HPDE6-E6E7 (cell line): ENCODE measurements at regions not wholly inside any gene's neighbourhood (a gene's known extent, or its start where the extent isn't known, plus 50 kb on each side); places are given as distances from the start of the nearest gene placed in this dataset.

Source experiments
- DNase-seq: peaks from one replicate; pipeline ENCODE4 v3.0.0; 2011; ENCODE audit warnings: missing footprints; ENCODE audit errors: extremely low spot score

DNA sequence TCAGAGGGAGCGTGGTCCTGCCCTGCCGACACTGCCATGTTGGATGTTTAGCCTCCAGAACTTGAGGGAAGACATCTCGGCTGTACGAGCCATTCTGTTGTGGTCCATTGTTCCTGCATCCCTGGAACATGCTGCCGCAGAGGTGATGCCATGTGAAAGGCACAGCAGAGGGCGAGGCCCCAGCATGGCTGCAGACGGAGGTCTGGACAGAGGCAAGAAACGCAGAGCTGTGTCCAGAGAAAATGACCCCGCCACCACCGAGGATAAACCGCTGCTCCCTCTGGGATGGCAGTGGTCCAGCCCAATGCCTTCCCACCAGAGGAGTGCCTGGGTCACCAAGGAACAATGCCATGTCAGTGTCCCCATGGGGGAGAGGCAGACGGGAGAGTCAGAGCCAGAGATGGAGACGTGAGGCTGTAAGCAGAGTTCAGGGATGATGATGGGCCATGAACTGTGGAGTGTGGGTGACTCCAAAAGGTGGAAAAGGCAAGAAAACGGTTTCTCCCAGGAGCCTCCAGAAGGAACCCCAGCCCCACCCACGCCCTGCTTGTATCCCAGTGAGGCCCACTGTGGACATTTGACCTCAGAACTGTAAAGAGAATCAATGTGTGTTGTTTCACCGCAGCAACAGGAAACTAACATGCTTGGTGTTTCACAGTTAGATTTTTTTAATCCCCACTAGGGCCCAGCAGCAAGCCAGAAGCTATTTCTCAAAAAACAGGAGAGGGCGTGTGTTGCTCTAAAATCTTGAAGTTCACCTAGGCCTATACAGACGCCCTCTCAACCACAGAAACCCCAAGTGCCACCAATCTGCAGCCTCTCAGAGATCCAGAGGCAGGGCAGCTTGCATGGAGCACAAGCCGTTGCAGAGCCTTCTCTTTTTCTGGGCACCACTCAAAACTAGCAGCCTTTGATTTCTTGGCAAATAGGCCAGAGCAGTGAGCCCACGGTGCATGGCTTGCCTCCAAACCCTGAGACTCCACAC, 1422.9 kb downstream of the TBC1D22A start:
- no peak for DNase-seq

DNA sequence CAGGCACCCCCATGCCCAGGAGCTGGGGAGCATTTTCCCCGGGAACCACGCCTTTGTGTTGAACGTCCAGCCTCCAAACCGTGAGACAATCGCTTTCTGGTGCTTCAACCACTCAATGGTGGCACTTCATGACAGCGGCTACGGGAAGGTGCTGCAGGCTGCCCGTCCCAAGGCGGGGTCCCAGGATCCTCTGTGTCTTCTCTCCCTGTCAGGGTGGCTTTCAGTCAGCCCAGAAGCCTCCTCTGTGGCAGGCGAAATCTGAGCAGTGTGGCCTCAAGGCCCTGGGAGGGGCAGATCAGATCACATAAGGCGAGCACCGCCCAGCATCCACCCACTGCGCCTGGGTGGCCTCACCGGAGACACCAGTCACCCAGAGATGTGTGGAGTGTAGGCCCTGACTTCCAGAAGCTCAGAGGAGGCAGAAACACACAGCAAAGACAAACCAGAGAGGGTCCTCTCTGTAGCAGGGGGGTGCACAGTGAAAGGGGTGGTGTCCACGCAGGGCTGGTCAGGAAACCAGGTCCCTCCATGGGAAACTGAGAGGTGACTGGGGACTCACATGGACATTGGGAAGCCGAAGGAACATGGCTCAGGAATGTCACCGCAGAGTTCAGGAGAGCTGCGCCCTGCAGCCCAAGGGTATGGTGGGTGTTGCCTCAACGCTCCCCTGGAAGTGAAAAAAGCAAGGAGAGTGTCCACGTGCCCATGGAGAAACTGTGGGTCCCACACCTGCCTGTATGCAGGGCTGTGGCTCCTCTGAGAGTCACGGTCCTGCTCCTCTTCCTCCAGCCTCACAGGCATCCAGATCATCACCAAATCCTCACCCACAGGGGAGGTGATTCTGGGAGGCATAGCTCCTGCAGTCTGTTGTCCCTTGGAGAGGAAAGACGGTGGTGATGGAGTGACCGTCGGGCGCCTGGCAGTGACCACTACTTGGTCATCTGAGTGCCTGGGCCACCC, 1420.7 kb downstream of the TBC1D22A start:
- DNase-seq: no peak

DNA sequence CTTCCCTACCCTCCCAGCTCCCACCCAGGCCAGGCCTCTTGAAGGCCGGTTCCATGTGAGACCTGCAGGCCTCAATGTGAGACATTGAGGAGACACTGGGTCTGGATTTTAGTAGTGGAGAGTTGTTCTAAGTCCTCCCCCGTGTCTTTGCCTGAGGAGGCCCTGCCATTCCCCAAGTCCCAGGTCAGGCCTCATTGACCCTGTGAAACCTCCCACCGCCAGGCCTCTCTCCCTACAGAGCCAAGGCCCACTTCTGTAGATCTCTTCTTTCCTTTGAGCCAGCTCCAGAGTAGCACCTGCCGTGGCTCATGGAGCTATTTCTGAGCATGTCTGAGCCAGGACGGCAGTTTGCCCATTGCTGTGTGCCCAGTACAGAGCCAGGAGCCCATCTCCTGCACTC, 1419.6 kb downstream of the TBC1D22A start:
- no peak for DNase-seq

DNA sequence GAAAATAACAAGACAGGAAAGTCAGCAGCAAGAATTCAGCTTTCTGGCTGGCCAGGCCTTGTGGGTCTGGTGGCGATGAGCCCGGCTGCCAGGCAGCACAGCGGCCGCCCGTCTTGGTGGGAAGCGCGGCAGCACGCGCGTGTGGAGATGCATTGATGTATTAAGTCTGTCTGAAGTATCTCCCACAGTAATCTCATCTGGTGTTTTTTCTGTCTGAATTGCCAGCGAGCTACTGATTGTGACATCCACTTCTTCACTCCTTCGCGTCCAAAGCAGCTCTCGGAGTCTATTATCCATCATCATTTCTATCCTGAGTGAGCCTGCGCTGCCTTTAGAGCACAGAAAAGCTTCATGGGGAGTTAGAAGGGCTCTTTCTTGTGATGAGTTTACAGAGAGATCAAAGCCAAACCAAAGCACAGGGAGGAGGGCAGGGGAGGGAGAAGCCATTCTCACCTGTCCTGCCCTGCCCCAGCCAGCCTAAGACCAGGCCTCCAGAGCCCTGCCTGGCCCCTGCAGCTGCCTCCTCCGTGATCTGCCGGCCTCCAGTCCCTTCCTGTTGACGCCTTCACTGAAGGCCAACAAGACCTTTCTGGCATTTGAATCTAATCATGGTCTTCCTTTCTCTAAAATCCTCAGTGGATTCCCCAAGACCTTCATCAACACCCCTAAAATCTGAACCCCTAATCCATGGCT, 1419.0 kb downstream of the TBC1D22A start:
- no peak for DNase-seq

DNA sequence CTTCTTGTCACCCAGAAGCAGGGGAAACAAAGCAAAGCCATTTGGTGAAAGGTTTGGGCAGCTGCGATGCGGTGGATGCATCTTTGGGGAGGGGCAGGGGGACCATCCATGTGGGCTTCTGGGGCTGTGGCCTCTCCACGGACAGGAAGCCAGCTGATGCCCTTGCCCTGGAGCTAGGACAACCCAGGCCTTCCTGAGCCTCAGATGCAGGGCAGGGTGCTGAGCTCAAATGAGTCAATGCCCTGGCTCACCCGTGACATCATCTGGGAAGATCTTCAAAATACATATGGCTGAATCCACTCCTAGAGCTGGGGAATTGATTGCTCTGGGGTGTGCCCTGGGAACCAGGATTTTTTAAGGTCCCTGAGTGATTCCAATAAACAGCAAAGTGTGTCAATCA, 1418.2 kb downstream of the TBC1D22A start:
- no peak for DNase-seq

DNA sequence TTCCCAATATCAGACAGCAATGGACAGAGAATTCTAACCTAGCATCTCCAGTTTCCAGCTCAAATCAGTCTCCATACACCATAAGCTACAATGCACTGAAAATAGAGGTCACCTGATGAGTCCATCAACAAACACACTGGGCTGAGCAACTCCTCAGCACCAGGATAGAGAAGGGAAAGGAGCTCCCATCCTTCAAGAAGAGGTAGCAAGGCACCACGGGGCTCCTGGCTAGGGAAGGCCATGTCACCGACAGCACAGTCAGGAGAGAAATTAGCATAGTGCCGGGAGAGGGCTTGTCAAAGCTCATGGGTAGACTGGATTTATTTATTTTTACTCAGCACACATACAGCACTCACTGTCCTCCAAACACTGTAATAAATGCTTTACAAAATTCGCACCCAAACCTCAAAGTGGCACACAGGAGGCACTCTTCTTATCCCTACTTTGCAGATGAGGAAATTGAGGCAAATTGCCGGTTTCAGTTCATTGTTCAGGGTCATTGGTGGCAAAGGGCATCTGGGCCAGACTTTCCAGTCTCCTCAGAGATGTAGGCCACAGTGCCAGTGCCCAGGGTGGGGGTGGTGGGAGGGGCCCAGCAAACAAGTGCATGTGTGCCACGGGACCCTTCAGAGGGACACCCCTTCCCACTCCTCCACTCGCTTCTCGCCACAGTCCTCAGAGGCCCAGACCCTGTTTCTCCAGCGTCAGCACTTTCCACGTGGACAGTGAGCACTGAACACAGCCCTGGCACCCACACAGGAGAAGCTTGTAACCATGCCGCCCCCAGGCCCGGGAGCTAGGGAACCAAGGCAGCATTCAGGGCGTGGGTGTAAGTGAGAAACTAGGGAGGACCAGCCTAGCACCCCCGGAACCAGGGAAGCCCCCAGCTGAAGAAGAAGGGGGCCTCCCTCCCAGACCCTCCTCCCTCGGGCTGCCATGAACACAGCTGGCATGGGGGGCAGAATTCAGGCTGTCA, 1417.4 kb downstream of the TBC1D22A start:
- DNase-seq: no peak

DNA sequence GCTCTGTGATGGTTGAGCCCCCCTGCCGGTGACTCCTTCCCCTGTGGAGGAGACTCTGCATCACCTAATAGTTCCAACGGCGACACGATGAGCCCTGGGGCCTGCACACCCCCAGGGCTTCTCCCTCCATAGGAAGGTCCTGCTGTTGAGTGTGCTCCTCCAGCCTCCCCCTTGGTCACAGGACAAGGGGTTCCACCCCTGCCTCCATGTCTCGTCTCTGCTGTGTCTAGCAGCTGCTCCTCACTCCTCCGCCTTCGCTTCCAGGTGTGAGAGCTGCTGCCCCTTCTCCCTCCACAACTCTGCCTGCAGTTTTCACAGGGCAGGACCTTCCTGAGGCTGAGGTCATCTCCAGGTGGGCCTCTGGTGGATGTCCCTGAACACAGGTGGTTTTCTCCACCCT, 1416.1 kb downstream of the TBC1D22A start:
- no peak for DNase-seq

DNA sequence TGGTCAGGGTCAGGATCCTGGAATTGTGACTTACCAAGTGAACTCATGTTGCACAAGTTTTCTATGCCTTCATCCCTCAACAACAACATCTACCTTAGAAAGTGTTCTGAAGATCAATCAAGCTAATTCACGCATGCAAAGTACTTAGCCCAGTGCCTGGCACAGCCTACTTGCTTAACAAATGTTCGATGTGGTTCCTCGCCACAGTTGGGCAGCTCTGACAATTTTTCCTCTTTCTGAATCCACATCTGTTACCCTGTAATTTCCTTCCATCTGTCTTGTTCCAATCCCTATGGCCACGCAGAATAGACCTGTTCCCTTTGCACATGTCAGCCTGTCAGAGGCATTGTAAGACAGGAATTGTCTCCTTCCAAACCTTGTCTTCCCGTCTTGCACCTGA, 1415.2 kb downstream of the TBC1D22A start:
- no peak for DNase-seq

DNA sequence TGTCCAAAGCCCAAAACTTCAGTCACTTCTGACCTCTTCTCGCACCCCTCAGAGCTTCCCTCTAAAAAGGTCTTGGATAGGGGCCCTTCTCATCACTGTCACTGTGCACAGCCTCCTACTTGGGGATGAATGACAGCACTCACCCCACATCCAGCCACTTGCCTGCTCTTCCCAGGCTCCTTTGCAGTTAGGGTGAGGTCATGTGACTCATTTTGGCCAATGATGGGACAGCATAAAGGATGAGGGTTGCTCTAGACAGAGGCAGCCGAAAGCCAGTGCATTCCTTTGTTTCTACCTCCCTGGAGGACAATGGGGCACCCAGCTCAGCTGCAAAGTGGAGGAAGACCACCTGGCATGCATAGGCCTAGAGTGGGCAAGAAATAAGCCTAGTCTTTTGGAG, 1413.3 kb downstream of the TBC1D22A start:
- DNase-seq: no peak

DNA sequence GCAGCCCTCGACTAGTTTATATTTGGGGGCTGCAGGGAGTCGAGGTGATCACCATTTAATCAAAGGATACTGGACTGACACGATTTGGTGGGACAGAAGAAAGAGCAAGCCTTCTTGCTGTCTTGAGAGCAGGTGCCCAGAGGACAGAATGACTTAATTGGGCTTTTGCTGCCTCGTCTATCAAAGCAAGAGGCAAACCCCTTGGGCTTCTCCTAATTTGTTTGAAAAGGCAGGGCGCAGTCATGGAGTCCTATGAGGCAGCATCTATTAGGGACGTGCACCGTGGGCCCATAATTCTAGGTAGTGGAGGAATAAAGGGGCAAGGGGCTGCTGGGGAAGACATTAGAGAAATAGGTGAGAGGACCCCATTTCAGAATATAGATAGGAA, 1411.3 kb downstream of the TBC1D22A start:
- DNase-seq: no peak

DNA sequence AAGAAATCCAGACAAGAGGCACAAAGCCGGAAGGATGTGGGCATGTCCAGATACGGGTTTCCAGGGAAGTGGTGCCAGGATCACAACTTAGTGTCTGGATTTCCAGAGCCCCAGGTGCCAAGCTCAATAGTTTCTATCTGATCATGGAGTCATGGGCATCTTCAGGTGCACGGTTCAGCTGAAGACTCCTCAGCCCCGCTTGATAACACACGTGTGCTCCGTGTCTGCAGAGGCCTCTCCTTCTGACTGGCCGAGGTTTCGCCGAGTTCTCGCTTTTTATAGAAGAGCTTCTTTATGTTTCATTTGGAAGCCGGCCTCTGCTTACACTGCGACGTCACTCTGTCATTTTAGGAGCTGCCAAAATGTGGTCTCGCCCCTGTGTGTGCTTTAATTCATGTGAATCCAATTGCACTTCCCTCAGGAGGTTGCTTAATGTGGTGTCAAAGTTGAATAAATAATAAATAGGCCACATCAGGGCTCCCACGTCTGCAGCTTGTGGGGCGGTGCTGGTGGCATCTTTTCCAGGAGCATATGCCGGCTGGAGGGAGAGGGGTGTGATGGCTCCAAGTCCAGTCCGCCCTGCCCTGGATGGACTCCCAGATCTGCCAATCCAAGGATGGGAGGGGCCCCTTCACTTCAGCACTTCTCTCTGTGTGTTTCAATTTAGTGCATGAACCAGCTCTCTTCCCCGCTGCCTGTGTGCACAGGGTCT, 1410.8 kb downstream of the TBC1D22A start:
- no peak for DNase-seq

DNA sequence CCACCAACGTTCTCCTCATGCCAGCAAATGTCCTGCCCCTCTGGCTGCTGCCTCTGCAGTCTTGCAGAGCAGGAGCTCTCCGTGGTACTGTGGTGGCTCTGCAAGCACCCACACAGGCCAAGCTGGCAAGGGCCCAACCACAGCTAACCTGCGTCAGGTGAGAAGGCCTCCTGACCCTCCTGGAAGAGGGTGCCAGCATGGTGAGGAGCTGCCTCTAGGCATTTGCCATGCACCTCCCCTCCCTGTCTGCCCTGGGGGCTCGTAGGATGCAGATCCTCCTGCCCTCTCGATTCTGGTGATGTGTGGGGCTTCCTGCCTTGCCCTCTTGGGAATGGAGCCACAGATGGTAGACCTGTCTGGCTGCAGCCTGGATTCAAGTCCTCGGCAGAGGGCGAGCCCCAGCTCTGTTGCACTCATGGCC, 1408.8 kb downstream of the TBC1D22A start:
- DNase-seq: no peak

DNA sequence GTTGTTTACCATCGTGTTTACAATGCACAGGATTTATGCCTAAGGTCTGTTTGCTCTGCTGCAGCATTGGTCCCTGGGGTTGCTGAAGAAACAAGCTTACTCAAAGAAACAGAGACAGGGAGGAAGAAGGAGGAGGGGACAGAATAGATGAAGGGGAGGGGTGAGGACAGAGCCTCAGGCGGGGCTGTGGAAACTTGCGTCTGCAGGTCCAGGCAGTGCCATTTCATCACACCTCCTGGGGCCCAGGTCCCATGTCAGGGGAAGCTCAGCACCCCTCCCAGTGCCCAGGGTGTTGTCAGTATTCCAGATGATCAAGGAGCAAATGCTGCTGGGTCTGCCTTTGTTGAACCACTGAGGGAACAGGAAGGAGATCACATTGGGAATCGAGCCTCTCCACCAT, 1406.8 kb downstream of the TBC1D22A start:
- no peak for DNase-seq

DNA sequence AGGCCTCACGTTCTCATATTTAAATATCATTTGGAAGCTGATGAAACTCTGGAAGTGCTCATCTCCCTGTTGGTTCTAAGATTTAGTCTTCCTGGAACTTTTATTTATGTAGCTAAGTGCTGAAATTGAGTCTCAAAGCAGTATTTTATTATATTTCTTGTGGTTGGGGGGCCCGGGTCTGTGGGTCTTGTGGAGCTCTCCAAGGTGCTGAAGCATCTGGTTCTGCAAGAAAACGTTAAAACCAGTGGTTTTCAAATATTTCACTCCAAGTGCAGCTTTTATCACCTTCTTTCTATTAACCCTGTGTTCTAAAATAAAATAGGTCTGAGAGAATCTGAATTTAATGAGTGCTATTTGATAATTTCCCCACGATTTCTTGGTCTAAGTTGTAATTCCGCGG, 1404.8 kb downstream of the TBC1D22A start:
- DNase-seq: no peak

DNA sequence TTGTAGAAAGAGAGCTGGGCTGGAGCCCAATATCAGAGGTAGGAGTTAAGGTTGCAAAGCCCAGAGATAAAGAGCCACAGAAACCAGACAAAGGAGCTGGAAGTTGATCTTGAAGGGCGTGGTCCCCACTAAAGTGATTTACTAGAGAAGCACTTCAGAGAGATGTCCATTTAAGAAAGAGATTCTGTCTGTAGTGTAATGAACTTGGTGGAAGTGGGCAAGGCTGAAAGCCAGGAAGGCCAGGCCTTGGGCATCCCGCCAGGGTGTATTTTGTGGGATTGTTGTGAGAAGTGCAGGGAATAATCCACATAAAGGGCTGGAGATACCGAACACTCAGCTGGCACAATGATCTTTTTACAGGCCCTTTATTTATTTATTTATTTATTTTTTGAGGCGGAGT, 1398.8 kb downstream of the TBC1D22A start:
- DNase-seq: no peak

DNA sequence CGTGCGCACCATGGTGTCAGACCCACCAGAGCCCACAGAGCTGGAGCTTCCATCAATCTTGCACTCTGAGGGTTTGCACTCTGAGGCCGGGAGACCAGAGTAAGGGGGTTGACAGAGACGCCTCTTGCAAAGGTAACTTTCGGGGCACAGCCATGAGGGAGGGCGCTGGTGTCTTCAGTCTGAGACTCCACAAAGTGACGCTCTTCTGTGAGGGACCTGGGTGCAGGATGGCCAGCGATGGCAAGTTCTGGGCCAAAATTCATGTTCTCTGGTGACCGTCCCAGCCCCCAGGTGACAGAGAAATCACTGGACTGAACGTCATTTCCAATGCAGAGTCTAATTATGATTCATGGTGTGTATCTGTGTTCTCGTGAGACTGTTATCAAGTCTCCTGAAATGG, 1395.2 kb downstream of the TBC1D22A start:
- DNase-seq: no peak

DNA sequence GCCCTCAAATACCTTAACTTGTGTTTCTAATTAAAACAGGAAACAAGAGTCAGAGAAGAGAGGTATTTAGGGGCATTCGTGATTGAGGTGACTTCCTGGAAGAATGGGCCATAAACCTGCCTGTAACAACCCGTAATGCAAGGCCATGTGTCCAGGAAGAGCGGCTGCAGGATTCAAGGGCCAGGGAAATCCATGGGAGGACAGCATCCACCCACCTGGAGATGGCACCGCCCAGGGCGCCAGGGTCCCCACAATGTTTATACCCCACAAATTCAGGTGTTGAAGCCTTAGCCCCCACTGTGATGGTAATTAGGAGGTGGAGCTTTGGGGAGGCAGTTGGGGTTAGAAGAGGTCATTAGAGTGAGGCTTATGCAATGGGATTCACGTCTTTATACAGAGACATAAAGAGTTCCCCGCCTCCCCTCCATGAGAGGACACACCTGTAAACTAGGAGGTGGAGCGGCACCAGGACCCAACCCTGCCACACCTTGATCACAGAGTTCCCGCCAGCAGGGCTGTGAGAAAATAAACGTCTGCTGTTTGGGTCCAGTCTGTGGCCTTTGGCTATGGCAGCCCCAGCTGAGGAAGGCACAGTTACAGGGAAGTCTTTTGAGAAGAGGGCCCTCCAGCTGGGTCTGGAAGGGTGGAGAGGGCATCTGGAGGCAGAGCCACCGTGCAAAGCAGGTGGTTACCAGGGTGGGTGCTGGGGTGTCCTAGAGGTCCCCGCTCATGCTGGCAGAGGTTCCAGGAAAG, 1394.3 kb downstream of the TBC1D22A start:
- DNase-seq: no peak

DNA sequence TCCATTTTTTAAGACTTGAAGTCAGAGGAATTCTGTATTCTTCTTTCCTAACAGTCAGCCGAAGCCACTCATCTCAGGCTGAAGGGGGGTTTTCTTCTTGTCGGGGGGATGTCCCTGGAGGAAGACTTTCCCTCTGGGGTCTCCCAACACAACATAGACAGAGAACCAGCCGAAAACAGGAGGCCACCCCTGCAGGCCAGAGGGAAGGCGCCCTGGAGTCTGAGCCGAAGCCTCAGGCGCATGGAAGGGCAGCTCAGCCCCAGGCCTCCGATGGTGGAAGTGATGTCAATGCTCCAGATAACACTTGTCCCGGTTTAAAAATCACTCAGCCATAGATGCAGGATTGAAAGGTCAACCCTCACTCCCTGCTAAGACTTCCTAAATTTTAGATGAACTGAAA, 1393.0 kb downstream of the TBC1D22A start:
- no peak for DNase-seq

DNA sequence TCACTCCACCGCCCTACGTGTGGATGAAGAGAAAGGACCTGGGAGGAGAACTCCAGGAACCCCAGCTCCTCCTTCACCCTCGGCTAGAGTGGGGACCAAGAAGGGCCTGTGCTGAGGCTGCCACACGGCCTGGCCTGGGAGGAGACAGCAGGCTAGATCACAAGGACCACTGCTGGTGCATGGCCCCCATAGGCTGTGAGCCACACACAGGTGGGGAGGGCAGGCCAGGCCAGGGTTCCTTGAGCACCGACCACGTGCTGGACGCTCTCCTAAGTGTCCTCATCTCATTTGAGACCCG, 1392.4 kb downstream of the TBC1D22A start:
- DNase-seq: no peak
